GM12892 (cell line): ENCODE measurements at regions not wholly inside any gene's neighbourhood (a gene's known extent, or its start where the extent isn't known, plus 50 kb on each side); places are given as distances from the start of the nearest gene placed in this dataset.

Experiments used
- POLR2A ChIP-seq: IDR thresholded peaks from 2 replicates; pipeline ENCODE4 v1.6.1; 2011; ENCODE audit warnings: low read depth, low read length, control low read depth
- TAF1 ChIP-seq: IDR thresholded peaks from 2 replicates; pipeline ENCODE4 v1.6.1; 2011; ENCODE audit warnings: low read depth, mild to moderate bottlenecking, control low read depth, low read length, borderline replicate concordance

DNA sequence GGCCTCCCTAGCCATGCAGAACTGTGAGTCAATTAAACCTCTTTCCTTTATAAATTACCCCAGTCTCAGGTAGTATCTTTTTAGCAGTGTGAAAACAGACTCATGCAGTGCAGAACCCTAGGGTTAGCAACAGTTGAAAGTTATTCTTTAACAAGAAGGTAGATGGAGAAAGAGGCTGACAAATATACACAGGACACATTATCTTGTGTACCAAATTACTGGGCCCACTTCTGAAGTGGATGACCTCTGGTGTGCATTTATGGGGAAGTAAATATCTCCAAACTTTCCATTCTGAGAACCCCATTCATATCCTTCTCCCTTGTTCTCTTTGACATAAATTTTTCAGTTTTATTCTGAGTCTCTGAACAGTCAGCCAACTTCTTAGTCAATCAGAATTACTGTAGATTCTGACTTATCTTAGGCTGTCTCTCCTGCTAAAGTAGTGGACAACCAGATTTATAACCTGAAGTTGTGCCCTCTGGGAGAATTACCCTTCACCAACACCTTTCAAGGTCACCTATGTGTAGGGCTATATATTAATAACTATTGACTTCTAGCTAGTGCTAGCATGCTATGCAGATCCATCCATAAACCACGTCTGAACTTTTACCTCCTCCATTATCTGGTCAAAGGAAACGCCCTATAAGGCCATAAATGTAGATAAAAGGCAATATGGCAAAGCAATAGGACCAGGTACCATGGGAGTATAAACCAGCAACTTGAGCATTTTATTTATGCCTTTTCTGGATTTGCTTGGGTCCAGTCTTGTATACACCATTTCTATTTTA lies 72.5 kb upstream of the TAB3 start:
- TF ChIP-seq TAF1 (no peak), POLR2A (no peak)
